ENCODE measurements at regions not wholly inside any gene's neighbourhood (a gene's known extent, or its start where the extent isn't known, plus 50 kb on each side); places are given as distances from the start of the nearest gene placed in this dataset.

DNA sequence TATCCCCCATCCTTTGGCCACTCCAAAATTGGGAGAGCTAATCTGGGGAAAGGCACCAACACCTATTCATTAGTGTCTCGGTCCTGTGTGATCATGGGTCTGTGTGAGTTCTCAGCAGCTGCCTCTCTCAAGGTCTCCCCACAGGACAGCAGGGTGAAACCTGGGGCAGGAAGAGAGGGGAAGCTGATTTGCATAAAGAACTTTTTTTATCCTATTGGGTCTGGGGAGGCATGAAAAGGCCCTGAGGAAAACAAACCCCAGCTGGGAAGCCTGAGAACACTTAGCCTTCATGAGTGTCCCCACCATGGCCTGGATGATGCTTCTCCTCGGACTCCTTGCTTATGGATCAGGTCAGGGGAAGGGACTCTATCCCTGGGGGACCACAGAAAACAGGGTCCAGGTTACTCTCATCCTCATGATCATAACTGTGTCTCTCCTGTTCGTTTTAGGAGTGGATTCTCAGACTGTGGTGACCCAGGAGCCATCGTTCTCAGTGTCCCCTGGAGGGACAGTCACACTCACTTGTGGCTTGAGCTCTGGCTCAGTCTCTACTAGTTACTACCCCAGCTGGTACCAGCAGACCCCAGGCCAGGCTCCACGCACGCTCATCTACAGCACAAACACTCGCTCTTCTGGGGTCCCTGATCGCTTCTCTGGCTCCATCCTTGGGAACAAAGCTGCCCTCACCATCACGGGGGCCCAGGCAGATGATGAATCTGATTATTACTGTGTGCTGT is 116.0 kb upstream of the TOP3B start:
- intact Hi-C loops (cut with DNase I; ENCODE audit: low total_unique reads), result no loop called here
- DNase-seq (ENCODE audit: low spot score in 2 of 2), result no peak
- 71 to 74% methylated on average over 9 of the region's 9 CpGs for WGBS, 2 donors
- no peak overlapping the region for H3K4me3 ChIP-seq (ENCODE audit: low read depth, poor library complexity, severe bottlenecking)
- no peak for TF ChIP-seq POLR2A (IDR thresholded peaks at IDR 0.05)
- no peak for TF ChIP-seq CTCF (IDR thresholded peaks at IDR 0.05)

GRCh38 chr22:22097727-22098228 is 115.2 kb upstream of the TOP3B start:
- TF ChIP-seq CTCF (IDR thresholded peaks at IDR 0.05), result no peak
- intact Hi-C loops (cut with DNase I; ENCODE audit: low total_unique reads), result no loop called here
- no peak for DNase-seq (ENCODE audit: low spot score in 2 of 2)
- H3K4me3 ChIP-seq (ENCODE audit: low read depth, poor library complexity, severe bottlenecking), result no peak overlapping the region

DNA sequence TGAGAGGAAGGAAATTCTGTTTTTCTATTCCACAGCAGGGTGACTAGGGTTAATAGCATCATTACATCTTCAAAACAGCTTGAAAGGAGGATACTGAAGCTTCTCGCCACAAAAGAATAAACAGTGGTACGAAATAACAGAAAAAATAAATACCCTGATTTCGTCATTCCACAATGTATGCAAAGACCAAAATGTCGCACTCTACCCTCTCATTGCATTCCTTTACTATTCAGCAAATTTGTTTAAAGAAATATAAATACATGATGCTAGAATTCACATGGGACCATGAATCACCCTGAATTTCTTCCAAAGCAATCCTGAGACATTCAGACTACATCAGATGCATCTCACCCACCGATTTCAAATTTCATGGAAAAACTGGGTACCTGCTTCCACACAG is 112.3 kb upstream of the TOP3B start:
- no peak overlapping the region for H3K4me3 ChIP-seq (ENCODE audit: low read depth, poor library complexity, severe bottlenecking)
- TF ChIP-seq CTCF (IDR thresholded peaks at IDR 0.05), result no peak
- TF ChIP-seq POLR2A (IDR thresholded peaks at IDR 0.05), result no peak
- no peak for DNase-seq (ENCODE audit: low spot score in 2 of 2)
- WGBS, 2 donors, result 81 to 85% methylated on average over 5 of the region's 5 CpGs
- intact Hi-C loops (cut with DNase I; ENCODE audit: low total_unique reads), result no loop called here

DNA sequence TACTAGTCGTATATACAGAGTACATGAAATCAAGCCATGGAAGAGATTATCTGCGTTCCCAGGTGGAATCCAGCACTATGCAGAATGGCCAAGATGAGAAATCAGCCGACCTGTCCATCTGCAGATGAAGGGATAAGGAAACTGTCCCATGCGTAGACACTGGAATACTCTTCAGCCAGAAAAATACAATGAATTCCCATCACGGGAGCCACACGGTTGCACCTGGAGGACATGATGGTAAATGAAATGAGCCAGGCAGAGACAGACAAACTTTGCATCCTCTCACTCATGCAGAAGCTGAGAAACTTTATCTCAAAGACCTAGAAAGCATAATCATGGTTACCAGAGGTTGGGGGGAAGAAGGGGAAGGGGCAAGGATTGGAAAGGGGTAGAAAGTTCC is 111.9 kb upstream of the TOP3B start:
- intact Hi-C loops (cut with DNase I; ENCODE audit: low total_unique reads), result no loop called here
- DNase-seq (ENCODE audit: low spot score in 2 of 2), result no peak
- TF ChIP-seq CTCF (IDR thresholded peaks at IDR 0.05) (no peak), POLR2A (IDR thresholded peaks at IDR 0.05) (no peak)
- H3K4me3 ChIP-seq (ENCODE audit: low read depth, poor library complexity, severe bottlenecking), result no peak overlapping the region
- WGBS, 2 donors, result 78 to 82% methylated on average over 6 of the region's 6 CpGs

GRCh38 chr22:22093743-22094142 is 111.2 kb upstream of the TOP3B start:
- TF ChIP-seq CTCF (IDR thresholded peaks at IDR 0.05), result no peak
- TF ChIP-seq POLR2A (IDR thresholded peaks at IDR 0.05), result no peak
- H3K4me3 ChIP-seq (ENCODE audit: low read depth, poor library complexity, severe bottlenecking), result no peak overlapping the region
- intact Hi-C loops (cut with DNase I; ENCODE audit: low total_unique reads), result no loop called here
- 82 to 86% methylated on average over 1 of the region's 1 CpG for WGBS, 2 donors
- DNase-seq (ENCODE audit: low spot score in 2 of 2), result no peak

- TF ChIP-seq POLR2A (IDR thresholded peaks at IDR 0.05) (no peak), CTCF (IDR thresholded peaks at IDR 0.05) (no peak)
- 91 to 93% methylated on average over 1 of the region's 1 CpG for WGBS, 2 donors
- intact Hi-C loops (cut with DNase I; ENCODE audit: low total_unique reads), result no loop called here
- H3K4me3 ChIP-seq (ENCODE audit: low read depth, poor library complexity, severe bottlenecking), result no peak overlapping the region
- no peak for DNase-seq (ENCODE audit: low spot score in 2 of 2)
Measured at GRCh38 chr22:22092974-22093373, 110.4 kb upstream of the TOP3B start.

Measured in lower leg skin (tissue), 4 donors.